ENCODE measurements at regions not wholly inside any gene's neighbourhood (a gene's known extent, or its start where the extent isn't known, plus 50 kb on each side); places are given as distances from the start of the nearest gene placed in this dataset.
"Not testable (repeated sequence)": the region's sequence is repeated elsewhere in the genome, so short reads cannot be mapped to it uniquely, and the experiment has no call there.

GRCh38 chr21:19048098-19048672 lies 644.6 kb upstream of the TMPRSS15 start:
- no peak for DNase-seq (ENCODE audit: low read depth)

DNA sequence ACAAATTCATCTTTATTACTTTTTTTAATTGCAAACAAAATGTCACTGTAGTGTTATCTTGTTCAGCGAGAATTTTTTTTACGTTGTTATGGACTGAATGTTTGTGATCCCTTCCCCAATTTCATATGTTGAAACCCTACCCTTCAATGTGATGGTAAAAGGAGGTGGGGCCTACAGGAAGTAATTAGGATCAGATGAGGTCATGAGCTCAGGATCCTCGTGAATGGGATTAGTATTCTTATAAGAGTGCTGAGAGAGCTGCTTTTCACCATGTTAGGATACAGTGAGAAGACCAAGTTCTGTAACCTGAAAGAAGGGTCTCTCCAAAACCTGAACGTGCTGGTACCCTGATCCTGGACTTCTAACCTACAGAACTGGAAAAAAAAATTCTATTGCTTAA lies 646.0 kb upstream of the TMPRSS15 start:
- DNase-seq (ENCODE audit: low read depth): no peak

DNA sequence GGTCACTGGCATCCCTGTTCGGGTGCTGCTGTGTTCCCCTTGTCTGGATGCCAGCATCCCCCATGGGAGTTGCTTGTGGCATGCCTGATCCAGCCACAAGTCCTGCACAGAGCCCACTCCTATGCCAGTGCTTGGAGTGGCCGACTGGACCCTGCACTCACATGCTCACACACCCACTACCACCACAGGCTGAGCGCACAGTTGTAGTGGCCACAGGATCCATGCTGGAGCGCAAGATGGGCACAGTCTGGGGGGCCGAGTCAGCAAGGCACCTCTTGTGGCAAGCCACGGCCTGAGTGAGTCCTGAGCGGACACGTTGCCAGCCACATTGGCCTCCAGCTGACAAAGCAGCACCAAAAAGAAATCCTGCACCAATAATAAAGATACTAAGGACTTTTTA lies 661.6 kb upstream of the TMPRSS15 start:
- no peak for DNase-seq (ENCODE audit: low read depth)

- no peak for DNase-seq (ENCODE audit: low read depth)
Observed at GRCh38 chr21:19076031-19076430, 672.4 kb upstream of the TMPRSS15 start.

GRCh38 chr21:19109694-19110093 lies 706.1 kb upstream of the TMPRSS15 start:
- DNase-seq (ENCODE audit: low read depth): no peak

- DNase-seq (ENCODE audit: low read depth): not testable (repeated sequence)
Observed at GRCh38 chr21:19119259-19119658, 715.7 kb upstream of the TMPRSS15 start.

GRCh38 chr21:19120591-19120990 lies 717.0 kb upstream of the TMPRSS15 start:
- DNase-seq (ENCODE audit: low read depth): no peak

GRCh38 chr21:19122356-19122755 lies 718.8 kb upstream of the TMPRSS15 start:
- DNase-seq (ENCODE audit: low read depth): no peak

DNA sequence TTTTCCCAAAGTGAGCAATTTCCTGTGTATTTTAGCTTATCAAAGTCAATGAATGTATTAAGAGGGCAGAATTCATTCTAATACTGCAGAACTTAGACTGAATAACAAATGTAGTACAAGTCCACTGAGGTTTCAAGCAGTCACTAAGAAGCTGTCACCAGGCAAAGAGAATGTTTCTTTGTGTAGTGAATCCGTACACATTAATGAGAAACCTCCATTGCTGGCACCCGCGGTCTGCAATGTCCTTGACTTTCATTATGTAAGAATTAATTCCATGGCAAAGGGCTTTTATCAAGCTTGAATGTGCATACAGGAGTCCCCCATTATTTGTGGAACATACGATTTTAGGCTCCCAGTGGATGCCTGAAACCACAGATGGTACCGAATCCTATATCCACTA lies 719.5 kb upstream of the TMPRSS15 start:
- DNase-seq (ENCODE audit: low read depth): no peak

GRCh38 chr21:19123525-19123924 lies 719.9 kb upstream of the TMPRSS15 start:
- DNase-seq (ENCODE audit: low read depth): no peak

GRCh38 chr21:19124691-19125090 lies 721.1 kb upstream of the TMPRSS15 start:
- DNase-seq (ENCODE audit: low read depth): no peak

DNA sequence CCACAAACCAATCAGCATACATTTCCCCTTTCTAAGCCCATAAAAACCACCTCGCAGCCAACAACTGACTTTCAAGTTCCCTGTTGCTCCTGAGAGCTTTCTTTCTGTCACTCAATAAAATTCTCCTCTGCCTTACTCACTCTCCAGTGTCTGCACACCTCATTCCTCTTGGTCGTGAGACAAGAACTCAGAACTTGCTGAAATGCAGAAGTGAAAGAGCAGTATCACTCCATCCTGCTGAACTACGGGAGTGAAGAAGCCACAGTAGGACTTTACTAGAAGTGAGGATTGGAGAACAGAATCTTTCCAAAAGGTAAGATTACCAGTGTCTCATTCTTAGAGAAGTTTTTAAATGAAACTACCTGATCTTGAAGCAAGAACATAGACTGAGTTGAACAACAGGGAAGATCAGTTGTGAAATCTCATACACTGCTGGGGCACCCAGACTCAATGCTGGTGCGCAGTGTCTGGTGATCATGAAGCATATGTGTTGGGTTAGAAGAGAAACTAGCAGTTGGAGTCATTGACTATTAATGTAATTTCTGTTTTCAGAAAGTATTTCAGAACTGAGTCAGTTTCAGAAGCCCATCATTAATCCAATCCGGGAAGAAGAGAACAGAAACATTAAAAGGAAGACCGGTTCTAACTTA lies 726.9 kb upstream of the TMPRSS15 start:
- DNase-seq (ENCODE audit: low read depth): no peak

- no peak for DNase-seq (ENCODE audit: low read depth)
Observed at GRCh38 chr21:19141511-19141910, 737.9 kb upstream of the TMPRSS15 start.

- no peak for DNase-seq (ENCODE audit: low read depth)
Observed at GRCh38 chr21:19145682-19146293, 742.2 kb upstream of the TMPRSS15 start.

DNA sequence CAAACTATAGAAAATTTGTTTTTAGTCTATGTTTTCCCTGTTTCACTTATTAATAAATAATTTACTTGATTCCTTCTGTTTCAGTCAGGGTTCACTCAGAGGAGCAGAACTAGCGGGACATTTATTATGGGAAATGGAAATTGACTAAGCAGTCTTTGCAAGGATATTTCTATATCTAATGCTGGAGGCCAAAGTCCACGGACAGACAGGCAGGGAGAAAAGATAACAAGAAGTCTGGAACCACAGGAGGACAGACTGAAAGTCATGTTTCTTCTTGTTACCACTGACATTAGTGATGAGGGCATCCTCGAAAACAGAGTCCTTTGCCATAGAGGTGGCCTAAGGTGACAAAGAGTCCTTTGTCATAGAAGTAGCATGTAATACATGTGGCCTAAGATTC lies 744.5 kb upstream of the TMPRSS15 start:
- DNase-seq (ENCODE audit: low read depth): no peak

- no peak for DNase-seq (ENCODE audit: low read depth)
Observed at GRCh38 chr21:19171585-19171984, 768.0 kb upstream of the TMPRSS15 start.

DNA sequence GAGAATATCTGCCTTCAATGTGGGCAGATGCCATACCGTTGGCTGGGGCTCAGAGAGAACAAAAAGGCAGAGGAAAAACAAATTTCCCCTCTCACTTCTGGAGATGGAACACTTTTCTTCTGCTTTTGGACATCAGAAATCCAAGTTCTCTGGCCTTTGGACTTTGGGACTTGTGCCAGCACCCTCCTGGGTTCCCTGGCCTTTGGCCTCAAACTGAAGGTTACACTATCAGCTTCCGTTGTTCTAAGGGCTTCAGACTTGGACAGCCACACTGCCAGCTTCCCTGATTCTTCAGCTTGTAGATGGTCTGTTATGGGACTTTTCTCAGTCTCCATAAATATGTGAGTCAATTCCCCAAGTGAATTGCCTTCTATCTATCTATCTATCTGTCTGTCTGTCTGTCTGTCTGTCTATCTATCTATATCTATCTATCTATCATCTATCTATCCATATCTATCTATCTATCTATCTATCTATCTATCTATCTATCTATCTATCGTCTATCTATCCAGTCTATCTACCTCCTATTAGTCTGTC lies 778.1 kb upstream of the TMPRSS15 start:
- DNase-seq (ENCODE audit: low read depth): no peak

DNA sequence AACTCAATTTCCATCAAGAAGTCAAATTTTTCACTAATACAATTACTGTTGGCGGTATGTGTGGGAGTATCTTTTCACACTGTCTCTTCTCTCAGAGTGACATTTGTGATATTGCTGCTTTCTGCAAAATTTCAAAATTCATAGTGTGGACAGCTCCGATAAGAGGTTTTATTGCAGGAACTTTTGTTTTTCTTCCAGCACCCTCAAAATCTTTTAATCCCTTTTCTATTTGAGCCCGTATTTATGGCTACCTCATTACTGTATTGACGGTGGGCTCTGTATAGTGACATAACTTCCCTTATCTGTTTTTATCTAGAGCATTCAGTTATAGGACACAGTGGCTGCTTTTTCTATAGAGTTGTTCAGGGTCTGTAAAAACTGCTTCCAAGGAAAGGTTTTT lies 794.4 kb upstream of the TMPRSS15 start:
- DNase-seq (ENCODE audit: low read depth): no peak

DNA sequence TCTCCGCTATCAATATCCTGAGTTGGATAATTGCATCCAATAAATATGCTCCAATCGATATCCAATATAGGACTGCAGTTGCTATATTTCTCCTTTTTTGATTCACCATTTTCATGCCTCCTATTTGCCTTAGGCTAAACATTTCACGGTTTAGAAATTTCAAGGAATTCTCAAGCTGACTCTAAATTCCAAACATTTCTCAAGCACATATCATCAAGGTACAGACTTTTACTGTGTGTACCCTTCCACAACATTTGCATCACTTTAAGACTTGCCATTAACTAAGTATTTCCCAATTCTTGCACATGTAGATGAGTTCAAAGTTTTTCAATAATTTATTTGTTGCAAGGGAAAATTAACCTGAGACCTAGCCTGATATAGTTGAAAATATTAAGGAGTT lies 795.2 kb upstream of the TMPRSS15 start:
- DNase-seq (ENCODE audit: low read depth): no peak

GRCh38 chr21:19218163-19218562 lies 814.6 kb upstream of the TMPRSS15 start:
- DNase-seq (ENCODE audit: low read depth): no peak

DNA sequence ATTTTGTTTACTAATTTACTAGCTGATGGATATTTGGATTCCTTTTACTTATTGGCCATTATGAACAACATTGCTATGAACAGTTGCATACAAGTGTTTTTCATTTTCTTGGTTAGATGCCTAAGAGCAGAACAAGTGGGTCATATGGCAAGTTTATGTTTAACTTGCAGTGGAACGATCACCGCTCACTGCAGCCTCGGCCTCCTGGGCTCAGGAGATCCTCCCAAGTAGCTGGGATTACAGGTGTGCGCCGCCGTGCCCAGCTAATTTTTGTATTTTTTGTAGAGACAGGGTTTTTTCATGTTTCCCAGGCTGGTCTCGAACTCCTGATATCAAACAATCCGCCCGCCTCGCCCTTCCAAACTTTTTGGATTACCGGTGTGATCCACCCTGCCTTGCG lies 820.5 kb upstream of the TMPRSS15 start:
- no peak for DNase-seq (ENCODE audit: low read depth)

DNA sequence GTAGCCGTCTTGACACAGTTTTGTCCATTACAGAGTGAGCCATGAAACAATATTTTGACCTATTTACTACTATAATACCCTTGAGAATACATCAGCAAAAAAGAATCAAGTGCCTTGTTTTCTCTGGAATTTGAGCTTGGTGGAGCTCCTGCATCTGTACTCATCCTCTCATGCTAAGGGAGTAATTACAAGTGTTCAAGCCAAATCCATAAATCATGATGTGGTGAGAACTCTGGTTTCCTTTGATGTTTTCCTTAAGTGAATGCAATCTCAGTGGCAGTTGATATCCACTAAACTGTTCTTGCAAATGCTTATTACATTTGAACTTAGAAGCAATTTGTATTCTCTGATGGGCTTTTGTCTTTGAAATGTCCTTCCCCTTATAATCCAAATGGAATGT lies 824.6 kb upstream of the TMPRSS15 start:
- DNase-seq (ENCODE audit: low read depth): no peak

- DNase-seq (ENCODE audit: low read depth): not testable (repeated sequence)
Observed at GRCh38 chr21:19233841-19234240, 830.3 kb upstream of the TMPRSS15 start.

All from LHCN-M2 (cell line).